Vagina (tissue), 2 donors: ENCODE measurements at regions not wholly inside any gene's neighbourhood (a gene's known extent, or its start where the extent isn't known, plus 50 kb on each side); places are given as distances from the start of the nearest gene placed in this dataset.

ENCODE experiments used
- POLR2AphosphoS5 ChIP-seq, 2 donors: sonication (generic); formaldehyde crosslinking; IDR thresholded peaks; one replicate each; pipeline ENCODE4 v1.9.0; 2017; ENCODE audit warnings: antibody characterized with exemption in 2 of 2, mild to moderate bottlenecking in 2 of 2, low read depth in 1 of 2; ENCODE audit not compliant: insufficient read depth in 1 of 2
- TF ChIP-seq, protein P1 (sequence below), 3 experiments: fragments of 450-650 bp in 2 of 3; fragments of 200-600 bp in 1 of 3; sonication (generic) in 1 of 3; IDR thresholded peaks; one replicate each; pipeline ENCODE4 v1.5.1; 2017 to 2019; ENCODE audit warnings: antibody characterized with exemption in 3 of 3, mild to moderate bottlenecking in 2 of 3, moderate library complexity in 2 of 3

DNA sequence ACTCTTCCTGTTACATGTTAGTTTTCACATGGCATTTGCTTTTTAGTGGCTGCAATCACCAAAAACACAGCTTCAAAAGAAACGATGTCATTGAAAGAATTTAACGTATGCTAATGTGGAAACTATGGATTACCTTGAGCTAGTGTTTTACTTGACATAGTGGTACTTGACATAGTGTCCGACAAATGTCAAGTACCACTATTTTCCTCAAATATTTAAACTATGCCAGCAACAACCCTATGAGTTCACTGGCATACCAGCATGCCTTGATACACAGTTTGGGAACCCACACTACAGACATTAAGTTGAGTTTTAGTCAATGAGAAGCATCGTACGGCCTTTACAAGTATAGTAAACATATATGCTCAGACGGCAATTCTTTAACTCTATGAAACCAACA lies 560.3 kb downstream of the GALC start:
- TF ChIP-seq, protein P1, sequence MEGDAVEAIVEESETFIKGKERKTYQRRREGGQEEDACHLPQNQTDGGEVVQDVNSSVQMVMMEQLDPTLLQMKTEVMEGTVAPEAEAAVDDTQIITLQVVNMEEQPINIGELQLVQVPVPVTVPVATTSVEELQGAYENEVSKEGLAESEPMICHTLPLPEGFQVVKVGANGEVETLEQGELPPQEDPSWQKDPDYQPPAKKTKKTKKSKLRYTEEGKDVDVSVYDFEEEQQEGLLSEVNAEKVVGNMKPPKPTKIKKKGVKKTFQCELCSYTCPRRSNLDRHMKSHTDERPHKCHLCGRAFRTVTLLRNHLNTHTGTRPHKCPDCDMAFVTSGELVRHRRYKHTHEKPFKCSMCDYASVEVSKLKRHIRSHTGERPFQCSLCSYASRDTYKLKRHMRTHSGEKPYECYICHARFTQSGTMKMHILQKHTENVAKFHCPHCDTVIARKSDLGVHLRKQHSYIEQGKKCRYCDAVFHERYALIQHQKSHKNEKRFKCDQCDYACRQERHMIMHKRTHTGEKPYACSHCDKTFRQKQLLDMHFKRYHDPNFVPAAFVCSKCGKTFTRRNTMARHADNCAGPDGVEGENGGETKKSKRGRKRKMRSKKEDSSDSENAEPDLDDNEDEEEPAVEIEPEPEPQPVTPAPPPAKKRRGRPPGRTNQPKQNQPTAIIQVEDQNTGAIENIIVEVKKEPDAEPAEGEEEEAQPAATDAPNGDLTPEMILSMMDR (IDR thresholded peaks at IDR 0.05): no peak
- no peak for TF ChIP-seq POLR2AphosphoS5 (IDR thresholded peaks at IDR 0.05; ENCODE audit: insufficient read depth in 1 of 2, low read depth in 1 of 2)
